ENCODE measurements at regions not wholly inside any gene's neighbourhood (a gene's known extent, or its start where the extent isn't known, plus 50 kb on each side); places are given as distances from the start of the nearest gene placed in this dataset.

DNA sequence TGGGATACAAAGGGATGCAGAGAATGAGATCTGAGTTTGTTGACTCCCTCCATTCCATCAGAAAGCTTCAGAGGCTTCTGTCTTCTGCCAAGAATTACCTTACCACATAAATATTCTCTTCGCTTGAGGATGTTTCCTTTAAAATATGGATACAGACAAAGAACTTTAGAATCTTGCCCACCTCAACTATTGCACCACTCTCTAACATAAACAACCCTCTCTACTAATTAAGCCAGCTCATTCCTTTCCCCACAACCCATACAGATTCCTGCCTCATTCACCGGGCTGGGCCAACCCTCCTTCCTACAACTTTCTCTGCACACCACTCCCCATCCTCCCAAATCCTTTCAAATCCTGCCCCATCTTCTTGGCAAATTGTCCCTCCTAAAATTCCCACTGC lies 315.8 kb downstream of the RAB28 start:
- TF ChIP-seq, protein P1, sequence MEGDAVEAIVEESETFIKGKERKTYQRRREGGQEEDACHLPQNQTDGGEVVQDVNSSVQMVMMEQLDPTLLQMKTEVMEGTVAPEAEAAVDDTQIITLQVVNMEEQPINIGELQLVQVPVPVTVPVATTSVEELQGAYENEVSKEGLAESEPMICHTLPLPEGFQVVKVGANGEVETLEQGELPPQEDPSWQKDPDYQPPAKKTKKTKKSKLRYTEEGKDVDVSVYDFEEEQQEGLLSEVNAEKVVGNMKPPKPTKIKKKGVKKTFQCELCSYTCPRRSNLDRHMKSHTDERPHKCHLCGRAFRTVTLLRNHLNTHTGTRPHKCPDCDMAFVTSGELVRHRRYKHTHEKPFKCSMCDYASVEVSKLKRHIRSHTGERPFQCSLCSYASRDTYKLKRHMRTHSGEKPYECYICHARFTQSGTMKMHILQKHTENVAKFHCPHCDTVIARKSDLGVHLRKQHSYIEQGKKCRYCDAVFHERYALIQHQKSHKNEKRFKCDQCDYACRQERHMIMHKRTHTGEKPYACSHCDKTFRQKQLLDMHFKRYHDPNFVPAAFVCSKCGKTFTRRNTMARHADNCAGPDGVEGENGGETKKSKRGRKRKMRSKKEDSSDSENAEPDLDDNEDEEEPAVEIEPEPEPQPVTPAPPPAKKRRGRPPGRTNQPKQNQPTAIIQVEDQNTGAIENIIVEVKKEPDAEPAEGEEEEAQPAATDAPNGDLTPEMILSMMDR (IDR thresholded peaks at IDR 0.05 in 4 of 5, conservative IDR thresholded peaks at IDR 0.05 in 1 of 5) = no peak
- no peak for TF ChIP-seq POLR2A (IDR thresholded peaks at IDR 0.05)
